HG03342 (cell line): ENCODE measurements at regions not wholly inside any gene's neighbourhood (a gene's known extent, or its start where the extent isn't known, plus 50 kb on each side); places are given as distances from the start of the nearest gene placed in this dataset.

Experiments
- ATAC-seq: cut with Tn5 transposase; IDR thresholded peaks from one replicate; pipeline ENCODE4 v1.9.1; 2021; ENCODE audit warnings: mild to moderate bottlenecking, moderate library complexity; ENCODE audit not compliant: unreplicated experiment

DNA sequence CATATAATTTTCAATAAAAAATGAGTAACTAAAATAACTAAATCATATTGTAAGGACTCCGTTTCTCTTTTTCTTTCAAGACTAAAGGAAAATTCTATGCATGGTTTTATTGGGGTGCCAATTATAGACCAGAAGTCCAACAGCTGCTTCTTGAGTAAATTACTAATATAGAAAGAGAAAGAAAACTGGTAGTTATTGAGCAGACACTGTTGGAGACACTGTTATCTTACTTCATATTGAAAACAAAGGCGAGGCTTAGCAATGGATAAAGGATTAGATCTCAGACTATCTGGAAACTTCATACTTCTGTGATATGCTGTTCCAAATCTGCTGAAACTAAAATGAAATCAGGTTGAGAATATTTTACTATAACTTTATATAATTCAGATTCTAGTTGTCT is 169.6 kb upstream of the EYS start:
- no peak for ATAC-seq

DNA sequence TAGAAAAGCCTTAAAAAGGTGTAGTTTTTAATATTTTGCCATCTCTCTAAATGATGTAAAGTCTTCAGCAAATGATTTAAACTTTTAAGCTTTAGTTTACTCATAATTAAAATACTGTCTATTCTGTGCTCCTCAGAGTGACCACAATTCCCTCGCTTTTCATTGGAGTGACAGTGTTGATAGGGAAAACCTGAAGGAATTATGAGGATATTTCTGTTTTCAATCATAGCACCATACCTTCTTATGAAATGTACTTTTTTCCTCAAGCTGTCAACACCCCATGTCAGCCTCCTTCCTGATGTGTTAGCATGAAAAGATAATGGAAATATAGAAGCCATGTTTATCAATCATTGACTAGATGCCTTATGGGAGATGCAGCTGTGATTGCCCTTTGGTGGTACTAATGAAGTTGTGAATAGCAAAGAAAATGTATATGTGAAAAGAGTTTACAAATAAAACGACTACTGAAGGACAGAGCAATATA is 145.4 kb upstream of the EYS start:
- ATAC-seq = no peak

DNA sequence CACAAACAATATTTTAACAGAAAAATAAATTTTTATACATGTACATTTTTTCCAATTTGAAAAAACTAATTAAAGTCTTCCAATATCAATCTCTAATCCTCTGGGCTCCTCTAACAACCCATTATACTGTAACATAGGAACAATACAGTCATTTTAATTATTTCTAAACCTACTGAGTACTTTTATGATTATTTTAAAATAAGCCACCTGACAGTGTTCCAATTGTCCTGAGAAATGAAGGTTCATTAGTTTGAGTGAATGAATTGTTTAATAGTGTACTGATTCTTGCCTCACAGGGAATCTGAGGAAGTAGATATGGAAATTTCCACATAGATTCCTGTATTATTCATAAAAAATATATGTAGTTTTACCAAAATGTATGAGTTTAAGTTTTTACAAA is 123.1 kb upstream of the EYS start:
- no peak for ATAC-seq

DNA sequence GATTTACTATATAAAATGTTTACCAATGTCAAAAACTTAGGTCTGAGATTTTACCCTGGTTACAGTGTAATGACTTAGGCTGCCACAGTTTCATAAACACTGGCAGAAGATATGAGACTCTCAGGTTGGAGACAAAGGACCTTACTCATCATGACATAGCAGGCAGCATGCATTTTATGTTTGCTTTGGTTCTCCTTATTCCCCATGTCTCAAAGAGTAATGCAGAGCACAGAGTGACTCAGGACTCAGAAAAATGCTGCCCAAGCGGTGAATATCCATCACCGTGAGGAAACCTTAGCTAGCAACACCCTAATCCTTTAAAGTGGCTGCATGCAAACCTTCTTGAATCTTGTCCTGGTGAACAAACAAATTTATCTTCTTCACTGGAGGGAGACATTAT is 112.1 kb upstream of the EYS start:
- ATAC-seq = no peak

- no peak for ATAC-seq
Observed at GRCh38 chr6:65818576-65818975, 111.5 kb upstream of the EYS start.

GRCh38 chr6:65816991-65817390 is 110.0 kb upstream of the EYS start:
- no peak for ATAC-seq

GRCh38 chr6:65814071-65814470 is 107.0 kb upstream of the EYS start:
- ATAC-seq = no peak

DNA sequence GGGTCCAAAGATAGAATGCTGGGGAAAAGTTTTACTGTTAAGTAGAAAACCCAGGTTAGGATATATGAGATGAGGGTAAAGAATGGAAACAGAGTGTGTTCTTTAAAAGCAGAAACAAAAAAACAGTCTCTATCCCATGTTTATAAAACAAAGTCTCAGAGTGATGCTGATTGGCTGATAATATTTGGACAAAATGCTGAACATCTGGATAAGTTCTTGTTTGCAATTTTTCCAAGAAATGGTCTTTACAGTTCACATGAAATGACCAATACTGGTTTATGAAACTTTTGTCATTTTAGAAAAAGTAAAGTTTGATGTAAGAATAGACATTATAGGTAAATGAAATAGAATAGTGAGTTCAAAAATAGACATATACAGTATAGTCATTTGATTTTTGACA is 96.2 kb upstream of the EYS start:
- ATAC-seq = no peak

GRCh38 chr6:65799389-65799788 is 92.4 kb upstream of the EYS start:
- ATAC-seq = no peak

GRCh38 chr6:65798280-65799014 is 91.4 kb upstream of the EYS start:
- ATAC-seq = no peak

DNA sequence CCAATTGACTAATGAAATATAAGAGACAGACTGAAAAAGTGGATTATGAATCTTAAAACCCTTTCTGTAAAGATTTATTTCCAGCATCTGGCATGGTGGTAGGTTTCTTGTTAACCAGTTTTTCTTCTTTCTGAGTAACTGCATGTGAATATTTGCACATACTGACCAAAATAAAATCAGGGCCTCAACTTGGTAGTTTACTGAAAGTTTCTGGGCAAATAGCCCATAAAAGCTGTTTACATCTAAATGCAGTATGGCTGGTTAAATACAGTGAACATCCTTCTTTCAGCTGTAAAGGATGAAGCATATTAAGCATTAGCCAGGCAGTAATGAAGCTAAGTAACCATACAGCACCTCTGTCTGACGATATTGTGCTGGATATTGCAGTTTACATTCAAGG is 83.6 kb upstream of the EYS start:
- no peak for ATAC-seq

- ATAC-seq = no peak
Observed at GRCh38 chr6:65787787-65788186, 80.8 kb upstream of the EYS start.

- no peak for ATAC-seq
Observed at GRCh38 chr6:65786815-65787214, 79.8 kb upstream of the EYS start.

DNA sequence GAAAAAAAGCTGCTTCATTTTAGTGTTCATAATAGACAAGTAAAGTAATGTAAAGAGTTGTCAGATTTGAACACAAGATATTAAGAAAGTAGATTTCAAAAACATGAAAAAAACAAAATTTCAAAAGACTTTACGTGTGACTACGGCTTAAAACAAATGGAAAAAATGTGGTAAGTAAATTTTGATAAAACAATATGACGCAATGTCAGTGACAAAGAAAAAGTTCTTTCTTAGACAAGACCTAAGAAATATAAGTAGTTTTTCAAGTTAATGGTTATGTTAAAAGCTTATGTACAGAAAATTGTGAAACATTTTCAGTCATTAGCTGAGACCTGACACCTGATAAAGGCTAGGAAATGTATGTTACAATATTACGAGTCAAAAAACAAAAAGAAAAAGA is 73.7 kb upstream of the EYS start:
- no peak for ATAC-seq

DNA sequence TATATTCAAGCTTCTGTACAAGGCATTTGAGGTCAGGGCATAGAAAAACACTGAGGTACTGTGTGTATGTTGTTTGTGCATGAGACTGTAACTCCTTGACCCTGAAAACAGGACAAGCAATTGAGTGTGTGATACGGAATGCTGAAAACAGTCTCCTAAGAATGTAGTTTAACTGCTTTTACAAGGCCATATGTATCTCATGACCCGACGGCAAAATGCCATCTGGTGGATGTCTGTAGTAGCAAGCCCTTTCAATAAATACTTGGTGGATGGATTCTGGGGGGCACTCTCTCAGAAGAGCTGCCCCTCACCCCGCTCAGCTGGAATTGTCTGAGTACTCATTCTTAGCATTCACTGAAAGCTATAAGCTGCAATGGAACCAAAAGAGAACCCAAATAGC is 69.3 kb upstream of the EYS start:
- no peak for ATAC-seq

DNA sequence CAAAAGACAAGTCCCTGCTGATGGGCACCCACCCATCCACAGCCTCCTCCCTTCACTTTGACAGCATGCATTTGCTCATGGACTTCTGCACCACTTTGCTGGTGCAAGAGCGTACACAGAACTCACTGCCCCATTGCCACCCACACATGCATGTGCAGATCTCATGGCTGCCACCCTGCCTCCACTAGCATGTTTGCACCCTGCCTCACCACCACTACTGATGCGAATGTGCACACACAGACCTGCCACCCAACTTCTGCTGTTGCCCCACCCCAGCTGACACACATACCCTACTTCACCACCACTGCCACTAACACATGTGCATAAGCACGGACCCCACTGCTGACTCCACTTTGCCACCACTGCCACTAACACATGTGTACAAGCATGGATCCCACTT is 64.9 kb upstream of the EYS start:
- ATAC-seq = no peak

DNA sequence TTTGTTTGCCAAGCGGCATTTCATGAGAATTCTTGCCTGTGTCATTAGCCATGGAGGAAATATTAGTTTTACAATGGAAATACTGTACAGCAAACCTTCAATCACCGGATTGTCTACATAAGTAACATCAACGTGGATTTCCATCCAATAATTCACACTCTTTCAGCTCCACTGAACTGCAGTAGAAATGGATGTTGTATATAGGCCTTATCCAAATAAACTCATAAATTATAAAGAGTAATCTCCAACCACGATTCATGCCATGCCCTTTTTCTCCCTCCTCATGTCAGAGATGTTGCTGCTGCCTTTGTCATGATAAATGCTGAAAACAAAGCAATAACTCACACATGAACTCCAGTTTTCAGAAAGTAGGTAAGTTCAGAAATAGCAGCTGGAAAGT is 54.9 kb upstream of the EYS start:
- ATAC-seq = no peak

DNA sequence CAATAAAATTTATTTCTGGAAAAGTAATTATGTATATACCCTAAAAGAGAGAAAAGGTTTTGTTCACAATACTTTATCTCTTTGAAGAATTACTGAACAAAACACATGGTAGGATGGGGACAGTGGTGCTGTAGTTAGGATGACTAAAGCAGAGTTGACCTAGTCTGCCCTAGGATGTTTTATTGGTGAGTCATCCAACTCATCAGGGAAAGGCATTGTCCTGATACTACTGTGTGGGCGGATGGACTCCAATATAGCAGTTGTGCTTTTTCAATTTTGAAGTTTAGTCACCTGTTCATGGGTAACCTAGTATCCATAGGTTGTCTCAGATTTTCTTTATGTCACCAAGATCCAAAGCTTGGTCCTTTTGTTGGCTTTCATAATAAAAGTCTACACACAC is 53.3 kb upstream of the EYS start:
- no peak for ATAC-seq
